Nephron progenitor cell (in vitro differentiated cells): ENCODE measurements at regions not wholly inside any gene's neighbourhood (a gene's known extent, or its start where the extent isn't known, plus 50 kb on each side); places are given as distances from the start of the nearest gene placed in this dataset.
"Not testable (repeated sequence)": the region's sequence is repeated elsewhere in the genome, so short reads cannot be mapped to it uniquely, and the experiment has no call there.

Experiments used
- DNase-seq: peaks from one replicate; pipeline ENCODE4 v3.0.0; 2021
- H3K27ac Mint-ChIP-seq: 2 replicates; pipeline ENCODE4 v1.8.0; 2021; ENCODE audit warnings: mild to moderate bottlenecking, moderate library complexity, mixed read lengths
- H3K27me3 Mint-ChIP-seq: 2 replicates; pipeline ENCODE4 v1.8.0; 2021; ENCODE audit warnings: mild to moderate bottlenecking, low read depth, mixed read lengths; ENCODE audit not compliant: poor library complexity
- H3K36me3 Mint-ChIP-seq: 2 replicates; pipeline ENCODE4 v1.8.0; 2021; ENCODE audit warnings: low read depth, mixed read lengths
- H3K4me1 Mint-ChIP-seq: 2 replicates; pipeline ENCODE4 v1.8.0; 2021; ENCODE audit warnings: mixed read lengths
- H3K4me3 Mint-ChIP-seq: 2 replicates; pipeline ENCODE4 v1.8.0; 2021; ENCODE audit warnings: mild to moderate bottlenecking, moderate library complexity, mixed read lengths
- H3K9me3 Mint-ChIP-seq: 2 replicates; pipeline ENCODE4 v1.8.0; 2021; ENCODE audit warnings: mild to moderate bottlenecking, moderate library complexity, mixed read lengths
- CTCF ChIP-seq: fragments of 200-600 bp; sonication (generic); IDR thresholded peaks from 2 replicates; pipeline ENCODE4 v1.5.0; 2021; ENCODE audit warnings: antibody characterized with exemption

GRCh38 chr4:155588437-155588836 is 78.2 kb upstream of the GUCY1A1 start:
- Mint-ChIP-seq H3K4me3 (no peak overlapping the region), H3K27ac (no peak overlapping the region), H3K27me3 (peaks cover 3% of the 10 kb centered on the region), H3K4me1 (peaks cover 3% of the 10 kb centered on the region), H3K36me3 (no peaks in the 10 kb centered on the region), H3K9me3 (no peaks in the 10 kb centered on the region)
- no peak for TF ChIP-seq CTCF
- DNase-seq = no peak

GRCh38 chr4:155587766-155588165 is 78.9 kb upstream of the GUCY1A1 start:
- no peaks in the 10 kb centered on the region for H3K36me3 Mint-ChIP-seq
- peaks cover 9% of the 10 kb centered on the region for H3K4me1 Mint-ChIP-seq
- peaks cover 3% of the 10 kb centered on the region for H3K27me3 Mint-ChIP-seq
- TF ChIP-seq CTCF = no peak
- H3K4me3 Mint-ChIP-seq = no peak overlapping the region
- no peak overlapping the region for H3K27ac Mint-ChIP-seq
- no peak for DNase-seq
- no peaks in the 10 kb centered on the region for H3K9me3 Mint-ChIP-seq

DNA sequence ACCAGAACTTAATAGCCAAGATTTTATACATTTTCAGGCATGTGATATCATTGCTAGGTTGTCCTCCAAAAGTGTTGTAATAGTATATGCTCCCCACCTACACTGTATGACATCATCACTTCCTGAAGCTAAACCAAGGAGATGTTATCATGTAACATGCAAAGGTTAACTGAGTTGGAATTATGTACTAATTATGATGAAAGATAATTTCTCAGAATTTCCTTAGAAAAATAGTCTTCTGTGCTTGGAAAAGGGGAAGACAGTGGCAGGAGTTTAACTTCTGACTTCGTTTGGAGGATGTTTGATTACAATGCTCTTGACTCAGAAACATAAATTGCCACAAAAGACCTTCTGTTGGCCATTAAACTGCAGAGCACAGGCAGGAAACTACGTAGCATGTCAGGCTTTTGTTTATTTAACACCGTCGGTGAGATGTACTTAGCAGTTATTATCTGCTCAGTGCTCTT is 83.6 kb upstream of the GUCY1A1 start:
- Mint-ChIP-seq H3K9me3 (no peaks in the 10 kb centered on the region), H3K36me3 (no peaks in the 10 kb centered on the region), H3K27ac (peak overlapping the region; percentile 52), H3K4me1 (peaks cover 10% of the 10 kb centered on the region), H3K4me3 (no peak overlapping the region), H3K27me3 (peaks cover 3% of the 10 kb centered on the region)
- DNase-seq = no peak
- no peak for TF ChIP-seq CTCF

DNA sequence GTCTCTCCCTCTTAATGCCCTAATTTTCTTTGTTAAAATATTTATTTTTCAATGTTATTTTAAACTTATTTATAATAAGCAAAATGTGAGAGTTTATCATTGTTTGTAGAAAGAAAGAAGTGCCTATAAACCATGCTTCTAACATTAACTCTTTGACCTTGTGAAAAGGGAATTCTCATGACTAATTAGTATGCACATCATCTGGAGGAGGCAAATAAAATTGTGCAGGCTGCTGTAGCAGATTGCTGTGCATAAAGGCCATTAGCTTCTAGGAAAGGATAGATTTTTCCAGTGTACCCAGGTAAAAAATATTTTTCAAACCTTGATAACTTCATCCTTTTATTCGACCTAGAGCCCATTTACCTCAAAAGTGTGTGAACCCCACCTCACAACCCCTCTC is 84.6 kb upstream of the GUCY1A1 start:
- H3K27ac Mint-ChIP-seq = no peak overlapping the region
- H3K36me3 Mint-ChIP-seq = no peaks in the 10 kb centered on the region
- H3K4me1 Mint-ChIP-seq = peaks cover 10% of the 10 kb centered on the region
- DNase-seq = no peak
- H3K4me3 Mint-ChIP-seq = no peak overlapping the region
- H3K9me3 Mint-ChIP-seq = no peaks in the 10 kb centered on the region
- no peak for TF ChIP-seq CTCF
- peaks cover 3% of the 10 kb centered on the region for H3K27me3 Mint-ChIP-seq

DNA sequence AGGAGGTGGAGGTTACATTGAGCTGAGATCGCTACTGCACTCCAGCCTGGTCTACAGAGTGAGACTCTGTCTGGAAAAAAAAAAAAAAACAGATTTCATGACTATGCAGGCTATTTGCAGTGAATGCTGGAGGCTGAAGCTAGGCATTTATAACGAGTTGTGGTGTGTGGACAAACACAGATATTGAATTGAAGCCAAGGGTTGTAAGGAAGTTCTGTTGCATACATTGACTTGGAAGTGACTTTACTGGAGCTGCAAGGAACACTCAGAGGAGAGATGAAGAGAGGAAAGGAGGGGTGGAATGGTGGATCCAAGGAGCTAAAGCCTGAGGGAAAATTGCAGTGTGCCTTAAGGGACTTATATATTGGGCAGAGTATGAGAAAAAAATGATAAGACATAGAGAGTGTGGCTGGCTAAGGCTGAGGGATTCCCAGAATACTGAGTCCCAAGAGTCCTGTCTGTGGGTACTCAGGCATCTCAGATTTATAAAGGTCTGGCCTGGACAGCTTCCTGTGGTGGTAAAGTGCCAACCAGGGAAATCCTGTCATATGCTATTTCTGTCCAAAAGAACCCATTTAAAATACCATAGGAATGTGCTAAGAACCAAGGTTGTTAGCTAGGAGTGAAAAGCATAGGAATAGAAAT is 87.8 kb upstream of the GUCY1A1 start:
- no peak overlapping the region for H3K4me3 Mint-ChIP-seq
- no peaks in the 10 kb centered on the region for H3K27me3 Mint-ChIP-seq
- H3K36me3 Mint-ChIP-seq = no peaks in the 10 kb centered on the region
- H3K27ac Mint-ChIP-seq = no peak overlapping the region
- DNase-seq = no peak
- H3K4me1 Mint-ChIP-seq = peaks cover 10% of the 10 kb centered on the region
- no peaks in the 10 kb centered on the region for H3K9me3 Mint-ChIP-seq
- no peak for TF ChIP-seq CTCF

DNA sequence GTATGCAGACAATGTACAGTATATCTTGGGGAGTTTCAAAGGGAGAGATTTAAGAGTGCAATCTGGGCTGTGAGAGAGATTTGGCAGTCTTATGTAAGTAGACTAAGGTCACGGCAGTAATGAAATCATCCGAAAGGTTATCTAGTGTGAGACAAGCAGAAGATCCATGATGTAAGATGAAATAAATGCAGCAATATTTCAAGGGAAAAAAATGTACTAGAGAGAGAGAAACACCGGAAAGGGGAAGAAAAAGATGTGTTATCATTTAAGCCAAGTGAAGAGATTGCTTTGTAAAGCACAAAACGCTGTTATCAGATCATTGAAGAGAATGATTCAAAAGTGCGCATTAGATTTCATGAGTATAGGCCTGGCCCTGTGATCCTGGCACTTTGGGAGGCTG is 88.4 kb upstream of the GUCY1A1 start:
- Mint-ChIP-seq H3K9me3 (peaks cover 6% of the 10 kb centered on the region), H3K36me3 (no peaks in the 10 kb centered on the region), H3K4me3 (no peak overlapping the region), H3K4me1 (peaks cover 5% of the 10 kb centered on the region), H3K27me3 (no peaks in the 10 kb centered on the region), H3K27ac (no peak overlapping the region)
- TF ChIP-seq CTCF = no peak
- no peak for DNase-seq

DNA sequence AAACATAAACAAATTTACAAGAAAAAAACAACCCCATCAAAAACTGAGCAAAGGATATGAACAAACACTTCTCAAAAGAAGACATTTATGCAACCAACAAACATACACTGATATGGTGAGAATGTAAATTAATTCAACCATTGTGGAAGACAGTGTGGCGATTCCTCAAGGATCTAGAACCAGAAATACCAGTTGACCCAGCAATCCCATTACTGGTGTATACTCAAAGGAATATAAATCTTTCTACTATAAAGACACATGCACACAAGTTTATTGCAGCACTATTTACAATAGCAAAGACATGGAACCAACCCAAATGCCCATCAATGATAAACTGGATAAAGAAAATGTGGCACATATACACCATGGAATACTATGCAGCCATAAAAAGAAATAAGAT is 92.3 kb upstream of the GUCY1A1 start:
- H3K4me1 Mint-ChIP-seq, DNase-seq, H3K9me3 Mint-ChIP-seq, H3K36me3 Mint-ChIP-seq, H3K27me3 Mint-ChIP-seq, H3K27ac Mint-ChIP-seq, H3K4me3 Mint-ChIP-seq: not testable (repeated sequence)
